GM18909 (cell line): ENCODE measurements at regions not wholly inside any gene's neighbourhood (a gene's known extent, or its start where the extent isn't known, plus 50 kb on each side); places are given as distances from the start of the nearest gene placed in this dataset.

Experiments
- ATAC-seq: cut with Tn5 transposase; IDR thresholded peaks from one replicate; pipeline ENCODE4 v1.9.1; 2021; ENCODE audit warnings: mild to moderate bottlenecking; ENCODE audit not compliant: unreplicated experiment, poor library complexity

DNA sequence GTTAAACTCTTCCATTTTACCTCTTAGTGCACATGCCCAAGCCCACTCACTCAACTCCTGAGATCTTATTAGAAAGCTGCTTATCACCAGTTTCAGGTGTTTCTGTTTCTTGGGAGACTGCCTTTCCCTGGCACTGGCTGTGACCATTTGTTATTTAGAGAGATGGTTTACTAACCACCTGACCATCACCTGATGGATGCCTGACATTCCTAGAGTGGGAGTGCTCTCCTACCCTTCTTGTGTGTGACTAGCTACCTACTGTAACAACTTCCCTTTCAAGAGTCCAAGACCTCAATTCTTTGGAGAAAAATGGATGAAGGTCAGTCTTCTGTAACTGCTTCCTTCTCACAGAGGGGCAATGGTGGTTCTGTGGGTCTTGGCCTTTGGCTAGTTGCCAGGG, 755.2 kb upstream of the ADAMTS5 start:
- ATAC-seq: no peak

- ATAC-seq: no peak
These were observed 754.8 kb upstream of the ADAMTS5 start for GRCh38 chr21:27721675-27722074.

DNA sequence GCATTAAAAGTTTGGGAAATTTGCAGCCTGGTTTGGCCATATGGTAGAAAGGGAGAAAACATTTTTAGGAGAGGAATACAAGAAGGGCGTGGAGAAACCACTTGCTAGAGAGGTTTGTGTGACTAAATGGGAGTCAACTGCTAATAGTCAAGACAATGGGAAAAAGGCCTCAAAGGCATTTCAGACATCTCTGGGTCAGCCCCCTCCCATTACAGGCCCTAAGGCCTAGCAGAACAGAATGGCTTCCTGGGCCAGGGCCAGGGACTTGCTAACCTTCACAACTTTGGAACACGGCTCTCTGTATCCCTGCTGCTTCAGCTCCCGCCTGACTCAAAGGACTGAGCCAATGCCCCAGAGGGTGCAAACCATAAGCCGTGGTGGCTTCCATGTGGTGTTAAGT, 752.3 kb upstream of the ADAMTS5 start:
- no peak for ATAC-seq

- no peak for ATAC-seq
These were observed 748.2 kb upstream of the ADAMTS5 start for GRCh38 chr21:27715131-27715530.

GRCh38 chr21:27713154-27714109, 746.5 kb upstream of the ADAMTS5 start:
- ATAC-seq: no peak

- no peak for ATAC-seq
These were observed 737.8 kb upstream of the ADAMTS5 start for GRCh38 chr21:27704567-27705166.

- ATAC-seq: no peak
These were observed 736.9 kb upstream of the ADAMTS5 start for GRCh38 chr21:27703791-27704190.

- no peak for ATAC-seq
These were observed 734.2 kb upstream of the ADAMTS5 start for GRCh38 chr21:27700974-27701614.

GRCh38 chr21:27695246-27695645, 728.4 kb upstream of the ADAMTS5 start:
- no peak for ATAC-seq

DNA sequence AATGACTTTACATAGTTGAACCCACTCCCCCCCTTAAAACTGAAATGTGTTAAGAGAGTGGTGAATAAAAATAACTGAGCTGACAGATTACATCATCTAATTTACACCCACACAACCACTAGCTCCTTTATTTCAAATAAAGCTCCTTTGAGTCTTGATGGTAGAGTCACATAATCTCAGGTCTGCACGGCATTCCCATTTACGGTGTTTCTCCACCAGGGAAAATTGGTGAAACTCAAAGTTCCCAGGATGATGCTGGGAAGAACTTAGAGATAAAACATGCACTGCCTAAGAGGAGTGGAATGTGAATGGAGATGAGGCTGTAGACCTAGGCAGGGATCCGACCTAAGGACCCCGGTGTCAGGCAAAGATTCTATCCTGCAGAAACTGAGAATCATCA, 727.8 kb upstream of the ADAMTS5 start:
- ATAC-seq: no peak

GRCh38 chr21:27693376-27693775, 726.5 kb upstream of the ADAMTS5 start:
- no peak for ATAC-seq

- ATAC-seq: no peak
These were observed 724.6 kb upstream of the ADAMTS5 start for GRCh38 chr21:27691516-27691915.

DNA sequence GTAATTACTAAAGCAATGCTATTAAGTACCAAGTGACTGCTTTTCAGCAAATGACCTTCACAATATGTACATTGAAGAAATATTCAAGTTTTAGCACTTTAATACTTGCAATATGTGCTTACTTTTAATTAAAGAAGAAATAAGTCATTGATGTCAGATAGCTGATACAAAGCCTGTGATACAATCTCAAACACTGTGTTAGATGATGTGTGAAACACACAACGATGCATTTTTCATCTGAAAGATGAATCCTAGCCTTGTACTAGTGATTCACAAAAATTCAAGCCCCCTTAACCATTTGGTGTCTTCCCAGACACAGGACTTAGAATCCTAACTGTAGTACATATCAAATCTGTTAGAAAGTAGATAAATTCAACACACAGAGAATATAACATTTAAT, 724.1 kb upstream of the ADAMTS5 start:
- no peak for ATAC-seq

DNA sequence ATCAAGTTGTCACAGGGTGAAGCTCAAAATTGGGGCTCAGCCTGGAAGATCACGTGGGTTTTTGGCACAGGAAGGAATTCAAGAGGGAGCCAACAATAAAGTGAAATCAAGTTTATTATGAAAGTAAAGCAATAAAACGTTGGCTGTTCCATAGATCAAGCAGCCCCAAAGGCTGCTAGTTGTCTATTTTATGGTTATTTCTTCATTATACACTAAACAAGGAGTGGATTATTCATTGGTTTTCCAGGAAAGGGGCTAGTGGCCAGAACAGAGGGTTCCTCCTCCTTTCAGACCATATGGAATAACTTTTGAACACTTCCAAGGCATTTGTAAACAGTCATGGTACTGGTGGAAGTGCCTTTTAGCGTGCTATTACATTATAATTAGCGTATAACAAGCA, 723.5 kb upstream of the ADAMTS5 start:
- no peak for ATAC-seq

DNA sequence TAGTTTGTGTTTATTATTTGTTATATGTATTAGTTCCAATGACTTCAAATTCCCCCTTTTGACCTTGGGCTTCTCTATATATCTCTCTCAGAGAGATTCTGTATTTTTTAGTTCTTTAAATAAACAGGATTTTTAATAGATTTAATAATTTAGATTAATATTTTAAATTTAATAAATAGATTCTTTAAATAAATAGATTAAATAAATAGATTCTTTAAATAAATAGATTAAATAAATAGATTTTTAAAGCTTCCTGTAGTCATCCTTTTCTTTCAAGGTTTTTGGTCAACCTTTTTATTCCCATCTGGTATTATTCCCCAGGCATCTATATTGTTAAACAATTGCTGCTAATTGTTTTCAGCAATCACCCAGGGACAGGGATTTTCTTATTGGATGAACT, 721.9 kb upstream of the ADAMTS5 start:
- no peak for ATAC-seq

DNA sequence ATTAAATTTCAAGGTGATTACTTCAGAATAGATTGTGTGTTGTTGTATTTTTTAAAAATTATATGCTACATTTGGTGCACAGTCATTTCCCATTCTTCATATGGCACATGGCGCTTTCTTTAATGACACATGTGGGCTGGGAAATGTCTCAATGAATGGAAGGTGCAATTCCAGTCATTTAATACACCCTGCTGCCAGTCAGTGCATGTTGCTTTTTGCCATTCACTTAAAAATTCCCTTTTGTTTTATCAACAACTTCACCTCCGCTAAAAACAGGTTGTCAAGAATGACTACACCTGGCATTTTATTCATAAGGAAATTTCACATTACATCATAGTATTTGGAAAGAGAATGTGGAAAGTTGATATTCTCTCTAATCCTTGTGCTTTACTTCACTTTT, 716.4 kb upstream of the ADAMTS5 start:
- no peak for ATAC-seq

- ATAC-seq: no peak
These were observed 715.0 kb upstream of the ADAMTS5 start for GRCh38 chr21:27681841-27682240.

- no peak for ATAC-seq
These were observed 714.1 kb upstream of the ADAMTS5 start for GRCh38 chr21:27681038-27681437.

DNA sequence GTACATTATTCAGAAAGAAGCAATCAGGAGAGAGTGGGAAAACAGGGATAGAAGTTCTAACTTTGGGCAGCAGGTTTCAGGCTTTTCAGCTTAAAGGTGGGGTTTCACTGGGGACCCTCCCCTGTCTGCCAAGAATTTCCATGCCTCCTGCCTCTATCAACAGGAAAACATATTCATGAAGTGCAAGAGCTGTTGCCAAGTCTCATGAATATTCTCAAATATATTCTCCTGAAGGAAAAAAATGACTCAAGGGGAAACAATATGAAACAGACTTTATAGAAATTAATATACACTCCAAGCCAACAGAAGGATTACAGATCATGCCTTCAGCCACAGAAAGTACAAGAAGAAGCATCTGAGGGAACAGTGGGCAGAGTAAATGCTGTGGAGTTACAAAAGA, 713.3 kb upstream of the ADAMTS5 start:
- no peak for ATAC-seq

DNA sequence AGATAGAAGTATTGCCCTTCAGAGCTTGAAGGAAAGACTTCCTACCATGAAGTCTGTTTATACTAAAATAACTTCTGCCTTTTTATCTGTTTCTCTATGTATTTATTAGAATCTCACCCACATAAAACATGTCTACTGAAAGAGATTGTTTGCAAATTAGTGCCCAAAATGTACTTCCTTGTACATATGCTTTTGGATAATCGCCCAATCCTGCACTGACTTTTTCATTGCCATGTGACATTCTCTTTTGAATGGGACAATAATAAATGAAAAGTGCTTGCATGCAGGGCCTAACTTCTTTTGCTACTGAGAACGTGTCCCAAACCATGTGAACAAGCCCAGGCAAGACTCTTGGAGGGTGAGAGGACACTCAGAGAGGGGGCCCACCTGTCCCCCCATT, 711.6 kb upstream of the ADAMTS5 start:
- no peak for ATAC-seq

DNA sequence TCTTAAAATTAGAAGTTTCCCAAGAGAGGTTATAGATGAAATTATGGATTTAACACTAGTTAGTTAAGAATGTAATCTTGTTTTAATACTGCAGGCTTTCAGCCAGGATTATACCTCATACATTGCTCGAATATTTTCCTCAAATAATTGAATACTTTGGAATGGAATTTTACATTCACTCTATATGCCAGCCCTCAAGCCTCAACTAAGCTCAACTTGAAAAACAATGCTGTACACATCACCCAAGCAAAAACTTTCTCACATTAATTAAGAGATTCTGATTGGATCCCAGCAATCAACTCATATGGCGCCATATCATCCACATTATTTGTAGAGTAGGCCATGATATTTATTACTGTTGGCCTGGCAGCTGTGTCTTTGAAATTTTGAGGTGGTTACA, 710.7 kb upstream of the ADAMTS5 start:
- no peak for ATAC-seq
